ENCODE measurements at regions not wholly inside any gene's neighbourhood (a gene's known extent, or its start where the extent isn't known, plus 50 kb on each side); places are given as distances from the start of the nearest gene placed in this dataset.

DNA sequence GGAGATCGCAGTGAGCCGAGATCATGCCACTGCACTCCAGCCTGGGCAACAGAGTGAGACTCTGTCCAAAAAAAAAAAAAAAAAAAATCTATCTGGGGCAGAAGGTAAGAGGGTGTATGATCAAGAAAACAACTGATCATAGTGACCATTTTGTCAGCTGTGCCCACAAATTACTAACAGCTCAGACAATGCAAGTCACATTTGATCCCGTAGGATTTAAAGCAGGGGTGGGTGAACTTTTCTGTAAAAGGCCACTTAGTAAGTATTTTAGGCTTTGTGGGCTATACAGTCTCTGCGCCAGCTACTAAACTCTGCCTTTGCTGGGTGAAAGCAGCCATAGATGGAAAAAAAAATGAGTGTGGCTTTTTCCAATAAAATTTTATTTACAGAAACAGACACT is 57.6 kb upstream of the ABI3BP start:
- TF ChIP-seq, protein P1, sequence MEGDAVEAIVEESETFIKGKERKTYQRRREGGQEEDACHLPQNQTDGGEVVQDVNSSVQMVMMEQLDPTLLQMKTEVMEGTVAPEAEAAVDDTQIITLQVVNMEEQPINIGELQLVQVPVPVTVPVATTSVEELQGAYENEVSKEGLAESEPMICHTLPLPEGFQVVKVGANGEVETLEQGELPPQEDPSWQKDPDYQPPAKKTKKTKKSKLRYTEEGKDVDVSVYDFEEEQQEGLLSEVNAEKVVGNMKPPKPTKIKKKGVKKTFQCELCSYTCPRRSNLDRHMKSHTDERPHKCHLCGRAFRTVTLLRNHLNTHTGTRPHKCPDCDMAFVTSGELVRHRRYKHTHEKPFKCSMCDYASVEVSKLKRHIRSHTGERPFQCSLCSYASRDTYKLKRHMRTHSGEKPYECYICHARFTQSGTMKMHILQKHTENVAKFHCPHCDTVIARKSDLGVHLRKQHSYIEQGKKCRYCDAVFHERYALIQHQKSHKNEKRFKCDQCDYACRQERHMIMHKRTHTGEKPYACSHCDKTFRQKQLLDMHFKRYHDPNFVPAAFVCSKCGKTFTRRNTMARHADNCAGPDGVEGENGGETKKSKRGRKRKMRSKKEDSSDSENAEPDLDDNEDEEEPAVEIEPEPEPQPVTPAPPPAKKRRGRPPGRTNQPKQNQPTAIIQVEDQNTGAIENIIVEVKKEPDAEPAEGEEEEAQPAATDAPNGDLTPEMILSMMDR (conservative IDR thresholded peaks at IDR 0.05) = no peak
- H3K27ac ChIP-seq = no peak overlapping the region

DNA sequence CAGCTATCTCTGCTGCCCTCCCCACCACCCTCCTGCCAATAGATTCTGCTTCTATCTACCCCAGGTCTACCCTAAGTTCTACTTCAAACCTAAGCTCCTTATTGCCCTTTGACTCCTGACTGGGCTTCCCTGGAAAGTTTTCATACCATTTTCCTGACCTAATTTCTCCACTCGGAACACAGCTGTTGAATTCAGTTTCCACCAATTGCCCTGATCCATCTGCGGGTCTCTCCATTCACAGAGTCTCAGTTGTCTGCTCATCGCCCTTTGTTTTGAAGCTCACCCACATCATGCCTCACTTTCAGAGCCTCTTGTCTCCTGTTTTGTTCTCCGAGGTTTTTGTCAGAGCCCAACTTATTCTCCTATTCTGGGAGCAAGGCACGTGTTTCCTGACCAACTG is 56.8 kb upstream of the ABI3BP start:
- no peak overlapping the region for H3K27ac ChIP-seq
- TF ChIP-seq, protein P1 (conservative IDR thresholded peaks at IDR 0.05) = no peak

DNA sequence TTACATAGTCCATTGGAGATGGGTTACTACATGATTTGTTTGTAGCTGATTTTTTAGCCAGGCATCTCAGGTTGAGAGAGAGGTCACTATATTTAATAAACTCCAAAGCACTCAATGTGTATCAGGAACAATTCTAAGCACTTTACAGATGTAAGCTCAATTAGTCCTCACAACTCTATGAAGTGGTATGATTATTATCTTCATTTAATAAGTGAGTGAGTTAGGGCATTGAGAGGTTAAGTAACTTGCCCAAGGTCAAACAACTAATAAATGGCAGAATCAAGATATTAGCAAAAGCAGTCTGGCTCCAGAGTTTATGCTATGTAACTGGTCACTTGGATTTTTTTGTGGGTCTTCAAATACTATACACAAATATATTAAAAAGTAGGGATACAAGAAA is 56.3 kb upstream of the ABI3BP start:
- TF ChIP-seq, protein P1 (conservative IDR thresholded peaks at IDR 0.05) = no peak
- no peak overlapping the region for H3K27ac ChIP-seq

DNA sequence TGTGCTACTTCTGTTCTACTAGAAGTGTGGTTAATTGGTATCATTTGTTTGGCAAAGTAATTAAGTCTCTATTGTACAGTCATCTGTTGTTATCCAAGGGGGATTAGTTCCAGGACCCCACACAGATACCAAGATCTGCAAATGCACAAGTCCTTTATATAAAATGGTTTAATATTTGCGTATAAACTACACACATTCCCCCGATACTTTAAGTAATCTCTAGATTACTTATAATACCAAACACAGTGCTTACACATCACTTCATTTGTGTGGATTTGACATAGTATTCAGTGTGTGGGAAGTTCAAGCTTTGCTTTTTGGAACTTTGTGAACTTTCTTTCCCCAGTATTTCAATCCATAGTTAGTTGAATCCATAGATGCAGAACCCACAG is 50.5 kb upstream of the ABI3BP start:
- TF ChIP-seq, protein P1 (conservative IDR thresholded peaks at IDR 0.05) = no peak
- no peak overlapping the region for H3K27ac ChIP-seq

DNA sequence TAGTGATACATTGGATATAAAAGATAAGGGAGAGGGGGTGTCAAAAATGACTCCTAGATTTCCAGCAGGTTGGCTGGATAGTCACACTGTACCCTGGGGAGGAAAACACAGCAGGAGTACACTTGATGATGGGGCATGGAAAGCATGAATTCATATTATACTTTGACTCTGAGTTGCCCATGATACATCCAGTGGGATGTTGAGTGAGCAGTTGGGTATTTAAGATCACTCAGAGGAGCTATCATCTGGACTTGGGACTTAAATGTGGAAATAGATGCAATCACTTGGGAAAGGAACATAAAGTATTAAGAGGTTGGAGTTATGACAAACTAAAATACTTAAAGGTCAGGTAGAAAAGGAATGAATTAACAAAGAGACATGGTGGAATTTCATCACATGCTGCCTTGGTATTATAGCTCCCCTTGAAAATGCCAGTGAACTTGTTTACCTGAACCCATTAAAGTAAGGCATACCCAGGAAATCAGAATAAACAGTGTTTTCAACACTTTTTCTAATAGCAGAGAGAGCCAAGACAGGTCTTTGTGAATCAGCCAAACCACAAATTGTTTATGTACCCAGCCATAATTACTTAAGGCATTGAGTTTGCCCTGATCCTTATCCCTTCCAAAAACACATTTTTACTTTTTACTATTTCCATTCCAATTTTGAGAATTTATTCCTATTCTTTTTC is 49.9 kb upstream of the ABI3BP start:
- no peak overlapping the region for H3K27ac ChIP-seq
- TF ChIP-seq, protein P1 (conservative IDR thresholded peaks at IDR 0.05) = no peak

All from VCaP (cell line).